OCI-LY7 (cell line): ENCODE measurements at regions not wholly inside any gene's neighbourhood (a gene's known extent, or its start where the extent isn't known, plus 50 kb on each side); places are given as distances from the start of the nearest gene placed in this dataset.

Experiments
- EZH2phosphoT487 ChIP-seq: fragments of 200-600 bp; sonication (generic); IDR thresholded peaks from 2 replicates; pipeline ENCODE4 v1.6.1; 2018; ENCODE audit warnings: low read depth, borderline replicate concordance, mild to moderate bottlenecking, mixed run types, antibody characterized with exemption, low read length, moderate library complexity, mixed read lengths
- TF ChIP-seq, protein P1 (sequence below): fragments of 200-600 bp; sonication (generic); conservative IDR thresholded peaks from 2 replicates; pipeline ENCODE4 v1.5.1; 2014; ENCODE audit warnings: mild to moderate bottlenecking, antibody characterized with exemption, low read length, moderate library complexity, mixed read lengths

DNA sequence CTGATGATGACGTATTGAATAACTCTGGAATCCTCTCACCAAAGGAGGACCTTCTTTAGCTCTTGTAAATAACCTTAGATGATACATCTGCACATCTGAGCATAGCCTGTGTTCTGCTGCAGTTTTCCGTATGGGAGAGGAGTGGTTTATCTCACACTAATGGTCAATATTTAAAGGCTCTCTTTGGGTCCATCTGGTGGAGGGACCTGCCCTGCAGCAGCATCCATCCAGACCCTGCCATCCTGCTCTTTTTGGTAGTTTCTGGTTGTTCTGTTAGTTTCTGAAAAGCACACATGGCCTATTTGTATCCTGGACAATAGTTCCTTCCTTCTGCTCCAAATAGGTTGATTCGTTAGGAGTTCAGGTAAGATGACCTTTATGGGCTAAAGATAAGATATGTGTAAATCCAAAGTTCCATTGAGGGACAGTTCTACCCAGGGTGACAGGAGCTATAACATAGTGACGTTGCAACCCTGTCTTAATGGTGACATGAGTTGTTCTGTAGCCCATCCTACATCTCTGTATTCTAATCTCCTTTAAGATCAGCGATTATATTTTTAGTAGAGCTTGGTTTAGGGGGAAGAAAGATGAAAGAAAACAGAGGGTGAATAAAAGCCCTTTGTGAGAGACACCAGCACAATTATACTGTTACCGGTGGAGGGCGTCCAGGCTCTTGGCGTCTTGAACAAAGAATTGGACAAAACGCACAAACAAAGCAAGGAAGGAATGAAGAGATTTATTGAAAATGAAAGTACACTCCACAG is 60.0 kb upstream of the KLF14 start:
- no peak for TF ChIP-seq EZH2phosphoT487
- TF ChIP-seq, protein P1, sequence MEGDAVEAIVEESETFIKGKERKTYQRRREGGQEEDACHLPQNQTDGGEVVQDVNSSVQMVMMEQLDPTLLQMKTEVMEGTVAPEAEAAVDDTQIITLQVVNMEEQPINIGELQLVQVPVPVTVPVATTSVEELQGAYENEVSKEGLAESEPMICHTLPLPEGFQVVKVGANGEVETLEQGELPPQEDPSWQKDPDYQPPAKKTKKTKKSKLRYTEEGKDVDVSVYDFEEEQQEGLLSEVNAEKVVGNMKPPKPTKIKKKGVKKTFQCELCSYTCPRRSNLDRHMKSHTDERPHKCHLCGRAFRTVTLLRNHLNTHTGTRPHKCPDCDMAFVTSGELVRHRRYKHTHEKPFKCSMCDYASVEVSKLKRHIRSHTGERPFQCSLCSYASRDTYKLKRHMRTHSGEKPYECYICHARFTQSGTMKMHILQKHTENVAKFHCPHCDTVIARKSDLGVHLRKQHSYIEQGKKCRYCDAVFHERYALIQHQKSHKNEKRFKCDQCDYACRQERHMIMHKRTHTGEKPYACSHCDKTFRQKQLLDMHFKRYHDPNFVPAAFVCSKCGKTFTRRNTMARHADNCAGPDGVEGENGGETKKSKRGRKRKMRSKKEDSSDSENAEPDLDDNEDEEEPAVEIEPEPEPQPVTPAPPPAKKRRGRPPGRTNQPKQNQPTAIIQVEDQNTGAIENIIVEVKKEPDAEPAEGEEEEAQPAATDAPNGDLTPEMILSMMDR, result no peak
